ENCODE measurements at regions not wholly inside any gene's neighbourhood (a gene's known extent, or its start where the extent isn't known, plus 50 kb on each side); places are given as distances from the start of the nearest gene placed in this dataset.

- H3K4me1 ChIP-seq (ENCODE audit: control insufficient read depth, insufficient read depth, low read length) = no peaks in the 10 kb centered on the region
- intact Hi-C loops (cut with micrococcal nuclease) = no loop called here
- H2BK15ac ChIP-seq (ENCODE audit: low read depth, low read length) = no peak overlapping the region
- H3K4me2 ChIP-seq (ENCODE audit: low read depth, low read length) = no peak overlapping the region
- H3K56ac ChIP-seq (ENCODE audit: extremely low read depth, insufficient read depth, low read length) = no peak overlapping the region
- ATAC-seq (ENCODE audit: low read depth) = no peak
- no peak overlapping the region for H3K4ac ChIP-seq (ENCODE audit: low read depth, low read length)
- no peaks in the 10 kb centered on the region for H3K79me1 ChIP-seq (ENCODE audit: low read depth in 1 of 2, low read length in 2 of 2)
- no peak overlapping the region for H3K27ac ChIP-seq (ENCODE audit: insufficient read depth, low read length)
- in situ Hi-C loops (cut with MboI; ENCODE audit: low sequenced_read_pairs) = no loop called here
- no peaks in the 10 kb centered on the region for H3K9me3 ChIP-seq (ENCODE audit: control insufficient read depth, insufficient read depth, low read length)
- H3K14ac ChIP-seq (replicated peaks; ENCODE audit: low read depth, low read length) = no peak overlapping the region
- no peak overlapping the region for H2BK120ac ChIP-seq (ENCODE audit: low read depth, low read length)
- no peak overlapping the region for H4K8ac ChIP-seq (ENCODE audit: low read depth in 2 of 2, low read length in 2 of 2)
- H3K9me1 ChIP-seq (ENCODE audit: insufficient read depth, low read length) = no peaks in the 10 kb centered on the region
- no peak overlapping the region for H2BK5ac ChIP-seq (ENCODE audit: low read depth, low read length, poor library complexity, severe bottlenecking)
- no peak overlapping the region for H3K23ac ChIP-seq (ENCODE audit: low read depth, low read length)
- H4K91ac ChIP-seq (ENCODE audit: insufficient read depth, low read depth, low read length) = no peak overlapping the region
- H3K9ac ChIP-seq (ENCODE audit: low read depth, low read length) = no peak overlapping the region
- H4K5ac ChIP-seq (ENCODE audit: low read depth, low read length) = no peak overlapping the region
- H3K36me3 ChIP-seq (ENCODE audit: control insufficient read depth, insufficient read depth, low read length) = no peaks in the 10 kb centered on the region
- no peak overlapping the region for H2AFZ ChIP-seq (replicated peaks; ENCODE audit: low read length, poor library complexity)
- H3K4me3 ChIP-seq (ENCODE audit: insufficient read depth, low read depth, low read length) = no peak overlapping the region
- POLR2A ChIA-PET (ENCODE audit: unreplicated experiment) = no interaction called here
- TF ChIP-seq CEBPB (IDR thresholded peaks at IDR 0.05; ENCODE audit: low read depth, low read length) = no peak
- no peak for TF ChIP-seq MAFK (IDR thresholded peaks at IDR 0.05; ENCODE audit: low read depth, low read length)
- no peak for TF ChIP-seq RFX5 (IDR thresholded peaks at IDR 0.05; ENCODE audit: low read depth, low read length)
- TF ChIP-seq RAD21 (IDR thresholded peaks at IDR 0.05; ENCODE audit: low read length) = no peak
- no peak for TF ChIP-seq CHD1 (IDR thresholded peaks at IDR 0.05; ENCODE audit: low read depth, low read length)
- TF ChIP-seq MXI1 (IDR thresholded peaks at IDR 0.05; ENCODE audit: borderline replicate concordance, low read depth, low read length) = no peak
- TF ChIP-seq USF2 (IDR thresholded peaks at IDR 0.05; ENCODE audit: low read depth, low read length) = no peak
- no peak for TF ChIP-seq ELK1 (IDR thresholded peaks at IDR 0.05; ENCODE audit: borderline replicate concordance, low read depth, low read length)
- TF ChIP-seq POLR2A (IDR thresholded peaks at IDR 0.05; ENCODE audit: low read depth, low read length) = no peak
- TF ChIP-seq MAZ (IDR thresholded peaks at IDR 0.05; ENCODE audit: borderline replicate concordance, low read depth, low read length) = no peak
- TF ChIP-seq BHLHE40 (IDR thresholded peaks at IDR 0.05; ENCODE audit: low read depth, low read length) = no peak
- TF ChIP-seq CTCF (conservative IDR thresholded peaks at IDR 0.05; ENCODE audit: low read depth, low read length) = no peak
- no peak for TF ChIP-seq RCOR1 (IDR thresholded peaks at IDR 0.05; ENCODE audit: insufficient replicate concordance, low read length)
- TF ChIP-seq FOS (IDR thresholded peaks at IDR 0.05; ENCODE audit: low read depth, low read length) = no peak
- TF ChIP-seq NFE2L2 (IDR thresholded peaks at IDR 0.05; ENCODE audit: low read depth, low read length) = no peak
- no peak for DNase-seq
- no CpG with 5 or more reads among the region's 1 CpG for WGBS, 2 experiments (ENCODE audit: extremely low coverage in 2 of 2, insufficient read length in 1 of 2)
- H2AK9ac ChIP-seq (replicated peaks; ENCODE audit: low read depth, low read length, poor library complexity) = no peak overlapping the region
- no peak overlapping the region for H2BK20ac ChIP-seq (ENCODE audit: low read depth, low read length)
- H3K18ac ChIP-seq (ENCODE audit: low read depth, low read length) = no peak overlapping the region
- H2AK5ac ChIP-seq (ENCODE audit: low read depth, low read length) = no peak overlapping the region
- dilution Hi-C loops (cut with HindIII; ENCODE audit: low sequenced_read_pairs, unreplicated experiment) = no loop called here
- CTCF ChIA-PET = no interaction called here
- no peaks in the 10 kb centered on the region for H4K20me1 ChIP-seq (ENCODE audit: insufficient read depth, low read length)
- H3K27me3 ChIP-seq (ENCODE audit: control insufficient read depth, insufficient read depth, low read length) = peaks cover 2% of the 10 kb centered on the region; the same call in 1 of the 2 replicates
- no TSS peak for BruUV-seq (replicated peaks)
Observed at GRCh38 chr3:8305371-8305770, 196.3 kb upstream of the LMCD1 start.

Data from IMR-90 (cell line).